ENCODE measurements at regions not wholly inside any gene's neighbourhood (a gene's known extent, or its start where the extent isn't known, plus 50 kb on each side); places are given as distances from the start of the nearest gene placed in this dataset.

DNA sequence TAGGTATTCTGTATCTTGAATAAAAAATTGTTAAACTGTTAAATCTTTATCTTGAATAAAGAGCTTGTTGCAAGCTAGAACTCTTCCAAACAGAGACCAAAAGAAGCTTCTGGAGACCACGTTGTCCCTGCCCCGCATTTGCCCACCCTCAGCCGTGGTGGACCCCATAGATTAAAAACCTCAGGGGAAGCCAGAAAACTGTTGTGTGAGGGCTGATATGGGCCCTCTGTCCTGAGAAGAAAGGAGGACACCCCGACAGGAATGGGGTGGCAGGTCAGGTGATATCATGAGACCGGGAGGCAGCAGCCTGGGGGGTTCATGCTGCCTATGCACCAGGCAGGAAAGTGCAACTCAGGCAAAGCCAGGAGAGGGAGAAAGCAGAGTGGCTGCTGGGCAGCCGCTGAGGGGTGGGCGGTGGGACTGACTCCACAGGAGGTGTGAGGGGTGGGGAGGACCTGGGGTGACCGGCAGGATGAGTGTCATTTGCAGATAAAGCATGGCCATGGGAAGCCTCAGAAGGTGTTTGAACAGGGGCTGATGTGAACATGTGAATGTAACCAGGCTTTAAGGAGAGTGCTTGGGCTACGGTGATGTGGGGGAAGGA, 147.8 kb downstream of the IRF8 start:
- no peak overlapping the region for H3K4me2 ChIP-seq (ENCODE audit: low read depth, low read length)
- TF ChIP-seq, protein P1, sequence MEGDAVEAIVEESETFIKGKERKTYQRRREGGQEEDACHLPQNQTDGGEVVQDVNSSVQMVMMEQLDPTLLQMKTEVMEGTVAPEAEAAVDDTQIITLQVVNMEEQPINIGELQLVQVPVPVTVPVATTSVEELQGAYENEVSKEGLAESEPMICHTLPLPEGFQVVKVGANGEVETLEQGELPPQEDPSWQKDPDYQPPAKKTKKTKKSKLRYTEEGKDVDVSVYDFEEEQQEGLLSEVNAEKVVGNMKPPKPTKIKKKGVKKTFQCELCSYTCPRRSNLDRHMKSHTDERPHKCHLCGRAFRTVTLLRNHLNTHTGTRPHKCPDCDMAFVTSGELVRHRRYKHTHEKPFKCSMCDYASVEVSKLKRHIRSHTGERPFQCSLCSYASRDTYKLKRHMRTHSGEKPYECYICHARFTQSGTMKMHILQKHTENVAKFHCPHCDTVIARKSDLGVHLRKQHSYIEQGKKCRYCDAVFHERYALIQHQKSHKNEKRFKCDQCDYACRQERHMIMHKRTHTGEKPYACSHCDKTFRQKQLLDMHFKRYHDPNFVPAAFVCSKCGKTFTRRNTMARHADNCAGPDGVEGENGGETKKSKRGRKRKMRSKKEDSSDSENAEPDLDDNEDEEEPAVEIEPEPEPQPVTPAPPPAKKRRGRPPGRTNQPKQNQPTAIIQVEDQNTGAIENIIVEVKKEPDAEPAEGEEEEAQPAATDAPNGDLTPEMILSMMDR (IDR thresholded peaks at IDR 0.05; ENCODE audit: low read length) = no peak
- TF ChIP-seq EZH2phosphoT487 (IDR thresholded peaks at IDR 0.05; ENCODE audit: low read length) (no peak), EZH2 (optimal IDR thresholded peaks at IDR 0.05; ENCODE audit: low read depth, low read length) (no peak)

DNA sequence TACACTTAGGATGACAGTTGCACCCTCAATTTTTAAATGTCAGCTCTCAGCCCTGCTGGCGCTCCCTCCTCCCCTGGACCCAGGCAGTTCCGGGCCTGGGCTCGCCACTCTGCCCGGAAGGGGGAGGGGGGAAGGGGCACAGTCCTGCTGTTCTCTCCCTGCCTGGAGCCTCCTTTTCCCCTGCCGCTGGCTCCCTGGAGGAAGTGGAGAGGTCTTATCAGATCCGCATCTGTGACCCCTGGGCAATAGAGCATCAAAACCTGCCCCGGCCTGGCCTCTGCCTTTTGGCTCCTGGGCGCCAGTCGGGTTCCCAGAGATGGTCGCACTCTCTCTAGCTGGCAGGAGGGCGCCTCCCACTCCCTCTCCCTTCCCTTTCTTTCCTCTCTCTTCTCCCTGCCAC, 149.3 kb downstream of the IRF8 start:
- H3K4me1 ChIP-seq (ENCODE audit: low read length) = no peaks in the 10 kb centered on the region
- no peaks in the 10 kb centered on the region for H4K20me1 ChIP-seq (ENCODE audit: insufficient read depth, low read length)
- H3K79me2 ChIP-seq (ENCODE audit: low read length) = no peaks in the 10 kb centered on the region
- TF ChIP-seq EZH2 (optimal IDR thresholded peaks at IDR 0.05; ENCODE audit: low read depth, low read length) = no peak
- no peak for TF ChIP-seq EZH2phosphoT487 (IDR thresholded peaks at IDR 0.05; ENCODE audit: low read length)
- TF ChIP-seq, protein P1 (IDR thresholded peaks at IDR 0.05; ENCODE audit: low read length) = no peak
- H3K27me3 ChIP-seq (replicated peaks; ENCODE audit: insufficient read depth, low read length) = peaks cover 44% of the 10 kb centered on the region
- H3K9ac ChIP-seq (ENCODE audit: low read length) = no peak overlapping the region
- no peak overlapping the region for H3K4me2 ChIP-seq (ENCODE audit: low read depth, low read length)
- no peaks in the 10 kb centered on the region for H3K36me3 ChIP-seq (replicated peaks; ENCODE audit: insufficient read depth, low read length)
- no peaks in the 10 kb centered on the region for H3K9me2 ChIP-seq (replicated peaks; ENCODE audit: insufficient read depth, low read length)
- H2AFZ ChIP-seq (ENCODE audit: low read length) = no peak overlapping the region
- H3K9me3 ChIP-seq (replicated peaks; ENCODE audit: insufficient read depth, low read length) = no peaks in the 10 kb centered on the region
- DNase-seq = no peak
- no peak overlapping the region for H3K4me3 ChIP-seq (ENCODE audit: low read length)
- no peaks in the 10 kb centered on the region for H3F3A ChIP-seq (ENCODE audit: insufficient read depth, low read length)
- no peak overlapping the region for H3K27ac ChIP-seq (ENCODE audit: low read length)

More for the DNA sequence above, 147.8 kb downstream of the IRF8 start:
- H3K9ac ChIP-seq (ENCODE audit: low read length) = no peak overlapping the region
- peaks cover 54% of the 10 kb centered on the region for H3K27me3 ChIP-seq (replicated peaks; ENCODE audit: insufficient read depth, low read length)
- no peak for DNase-seq
- no peaks in the 10 kb centered on the region for H3K36me3 ChIP-seq (replicated peaks; ENCODE audit: insufficient read depth, low read length)
- no peaks in the 10 kb centered on the region for H3K4me1 ChIP-seq (ENCODE audit: low read length)
- H3K27ac ChIP-seq (ENCODE audit: low read length) = no peak overlapping the region
- H3K4me3 ChIP-seq (ENCODE audit: low read length) = no peak overlapping the region
- H3K9me2 ChIP-seq (replicated peaks; ENCODE audit: insufficient read depth, low read length) = no peaks in the 10 kb centered on the region
- no peaks in the 10 kb centered on the region for H3K79me2 ChIP-seq (ENCODE audit: low read length)
- no peaks in the 10 kb centered on the region for H4K20me1 ChIP-seq (ENCODE audit: insufficient read depth, low read length)
- H3F3A ChIP-seq (ENCODE audit: insufficient read depth, low read length) = no peaks in the 10 kb centered on the region
- no peaks in the 10 kb centered on the region for H3K9me3 ChIP-seq (replicated peaks; ENCODE audit: insufficient read depth, low read length)
- no peak overlapping the region for H2AFZ ChIP-seq (ENCODE audit: low read length)

DNA sequence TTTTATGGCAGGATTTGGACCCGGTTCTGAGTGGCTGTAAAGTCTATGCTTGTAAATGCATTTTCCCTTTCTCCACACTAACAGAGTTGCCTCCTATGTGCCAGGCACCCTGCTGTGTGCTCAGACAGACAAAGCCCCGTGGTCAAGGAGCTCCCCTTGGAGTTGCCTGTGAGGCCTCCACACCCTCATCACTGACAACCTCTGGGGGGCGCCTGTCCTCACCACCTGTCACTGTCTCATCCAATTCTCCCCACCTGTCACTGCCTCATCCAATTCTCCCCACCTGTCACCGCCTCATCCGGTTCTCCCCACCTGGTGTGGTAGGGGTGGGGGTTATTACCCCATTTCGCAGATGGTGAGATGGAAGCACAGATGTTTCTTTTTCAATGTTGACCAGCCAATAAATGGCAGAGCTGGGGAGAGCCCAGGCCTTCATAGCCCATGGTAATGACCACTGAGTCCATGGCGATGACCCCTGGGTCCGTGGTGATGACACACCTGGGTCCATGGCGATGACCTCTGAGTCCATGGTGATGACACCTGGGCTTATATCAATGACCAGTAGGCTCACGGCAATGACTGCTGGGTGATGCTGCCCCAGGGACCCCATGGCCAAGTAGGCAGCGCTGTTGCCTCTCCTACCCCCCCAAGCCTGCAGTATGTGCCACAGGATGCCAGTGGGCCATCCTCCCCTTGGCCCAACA, 150.1 kb downstream of the IRF8 start:
- Histone ChIP-seq H2AFZ (ENCODE audit: low read length) (no peak overlapping the region), H3K9ac (ENCODE audit: low read length) (no peak overlapping the region), H4K20me1 (ENCODE audit: insufficient read depth, low read length) (no peaks in the 10 kb centered on the region), H3K27me3 (replicated peaks; ENCODE audit: insufficient read depth, low read length) (peaks cover 39% of the 10 kb centered on the region), H3K4me2 (ENCODE audit: low read depth, low read length) (no peak overlapping the region), H3K36me3 (replicated peaks; ENCODE audit: insufficient read depth, low read length) (no peaks in the 10 kb centered on the region), H3F3A (ENCODE audit: insufficient read depth, low read length) (no peaks in the 10 kb centered on the region), H3K9me3 (replicated peaks; ENCODE audit: insufficient read depth, low read length) (no peaks in the 10 kb centered on the region), H3K79me2 (ENCODE audit: low read length) (no peaks in the 10 kb centered on the region), H3K4me1 (ENCODE audit: low read length) (no peaks in the 10 kb centered on the region), H3K4me3 (ENCODE audit: low read length) (no peak overlapping the region), H3K9me2 (replicated peaks; ENCODE audit: insufficient read depth, low read length) (no peaks in the 10 kb centered on the region), H3K27ac (ENCODE audit: low read length) (no peak overlapping the region)
- TF ChIP-seq, protein P1 (IDR thresholded peaks at IDR 0.05; ENCODE audit: low read length) = no peak
- TF ChIP-seq EZH2 (optimal IDR thresholded peaks at IDR 0.05; ENCODE audit: low read depth, low read length) (no peak), EZH2phosphoT487 (IDR thresholded peaks at IDR 0.05; ENCODE audit: low read length) (no peak)
- no peak for DNase-seq
